Keratinocyte (primary cell): ENCODE measurements at regions not wholly inside any gene's neighbourhood (a gene's known extent, or its start where the extent isn't known, plus 50 kb on each side); places are given as distances from the start of the nearest gene placed in this dataset.

Experiments
- DNase-seq: peaks from one replicate; pipeline ENCODE4 v3.0.0-alpha.2; 2011; ENCODE audit warnings: low read depth, missing footprints, low spot score
- FAIRE-seq: peaks from 2 replicates; lab custom pipeline; 2011; peaks lifted over from hg19 to GRCh38; lab: Jason Lieb, UNC
- H2AFZ ChIP-seq: 2 replicates; pipeline ENCODE4 v1.6.0; 2012; ENCODE audit warnings: low read length, control low read depth, inconsistent platforms; ENCODE audit not compliant: control insufficient read depth
- H3K27ac ChIP-seq: 2 replicates; pipeline ENCODE4 v1.5.1; 2011; ENCODE audit warnings: low read length; ENCODE audit not compliant: control insufficient read depth, insufficient read depth
- H3K27me3 ChIP-seq: 3 replicates; pipeline ENCODE4 v1.6.0; 2011; ENCODE audit warnings: low read length; ENCODE audit not compliant: control insufficient read depth, insufficient read depth; ENCODE audit errors: extremely low read depth
- H3K36me3 ChIP-seq, 2 experiments: 2 replicates in 1 of 2; 3 replicates in 1 of 2; pipeline ENCODE4 v1.5.1; 2011; ENCODE audit warnings: low read length in 2 of 2, mild to moderate bottlenecking in 1 of 2; ENCODE audit not compliant: control insufficient read depth in 2 of 2, insufficient read depth in 2 of 2; ENCODE audit errors: extremely low read depth in 1 of 2
- H3K4me1 ChIP-seq: 3 replicates; pipeline ENCODE4 v1.5.1; 2011; ENCODE audit warnings: low read length; ENCODE audit not compliant: control insufficient read depth, insufficient read depth; ENCODE audit errors: extremely low read depth
- H3K4me2 ChIP-seq: 3 replicates; pipeline ENCODE4 v1.6.0; 2011; ENCODE audit warnings: low read depth, low read length; ENCODE audit not compliant: control insufficient read depth, insufficient read depth; ENCODE audit errors: extremely low read depth
- H3K4me3 ChIP-seq, 3 experiments: fragments of 200-600 bp in 1 of 3; sonication (generic) in 1 of 3; 2 replicates in 2 of 3; 3 replicates in 1 of 3; pipeline ENCODE4 v1.5.1; 2011 to 2016; ENCODE audit warnings: low read length in 3 of 3, mild to moderate bottlenecking in 3 of 3, control low read depth in 2 of 3, inconsistent platforms in 1 of 3, low read depth in 1 of 3, mixed read lengths in 1 of 3, mixed run types in 1 of 3, moderate library complexity in 1 of 3; ENCODE audit not compliant: control insufficient read depth in 2 of 3, insufficient read depth in 2 of 3; ENCODE audit errors: extremely low read depth in 1 of 3
- H3K79me2 ChIP-seq: 2 replicates; pipeline ENCODE4 v1.6.0; 2012; ENCODE audit warnings: low read length; ENCODE audit not compliant: control insufficient read depth, insufficient read depth
- H3K9ac ChIP-seq: 3 replicates; pipeline ENCODE4 v1.6.0; 2011; ENCODE audit warnings: low read length; ENCODE audit not compliant: control insufficient read depth, insufficient read depth; ENCODE audit errors: extremely low read depth
- H3K9me1 ChIP-seq: 3 replicates; pipeline ENCODE4 v1.6.0; 2011; ENCODE audit warnings: low read length; ENCODE audit not compliant: control insufficient read depth, insufficient read depth; ENCODE audit errors: extremely low read depth
- H3K9me3 ChIP-seq: 2 replicates; pipeline ENCODE4 v1.5.1; 2012; ENCODE audit warnings: low read depth, low read length; ENCODE audit not compliant: control insufficient read depth
- H4K20me1 ChIP-seq: 3 replicates; pipeline ENCODE4 v1.6.0; 2011; ENCODE audit warnings: low read length; ENCODE audit not compliant: control insufficient read depth, insufficient read depth; ENCODE audit errors: extremely low read depth
- EZH2 ChIP-seq: IDR thresholded peaks from one replicate; pipeline ENCODE4 v1.6.1; 2012; ENCODE audit warnings: inconsistent platforms, mild to moderate bottlenecking, low read length, moderate library complexity
- dilution Hi-C: fragments of 300-500 bp; cut with MboI; formaldehyde crosslinking; loops from one replicate; pipeline ENCODE4 v1.7.0; 2020; ENCODE audit warnings: low sequenced_read_pairs; ENCODE audit not compliant: extremely low pct_ligation_motif_present
- TF ChIP-seq, protein P1 (sequence below), 3 experiments: IDR thresholded peaks in 1 of 3; conservative IDR thresholded peaks in 1 of 3; optimal IDR thresholded peaks in 1 of 3; 2 replicates in 2 of 3; 3 replicates in 1 of 3; pipeline versions ENCODE3 to v1.5.1; 2011; ENCODE audit warnings: low read length in 3 of 3, mild to moderate bottlenecking in 3 of 3, moderate library complexity in 2 of 3, control low read depth in 1 of 3, inconsistent platforms in 1 of 3; ENCODE audit not compliant: insufficient read depth in 2 of 3; ENCODE audit errors: extremely low read depth in 1 of 3

- Histone ChIP-seq H3K9me1 (no peaks in the 10 kb centered on the region), H3K27ac (no peak overlapping the region), H3K27me3 (no peaks in the 10 kb centered on the region)
Observed at GRCh38 chr13:107482688-107483087, 732.6 kb downstream of the LIG4 start.

GRCh38 chr13:107480130-107480529 is 735.2 kb downstream of the LIG4 start:
- DNase-seq, result no peak
- Histone ChIP-seq H4K20me1 (no peaks in the 10 kb centered on the region), H2AFZ (no peak overlapping the region), H3K27ac (no peak overlapping the region), H3K9me3 (no peaks in the 10 kb centered on the region), H3K4me3 (no peak overlapping the region), H3K4me1 (no peaks in the 10 kb centered on the region), H3K36me3 (no peaks in the 10 kb centered on the region), H3K9ac (no peak overlapping the region), H3K27me3 (no peaks in the 10 kb centered on the region), H3K79me2 (no peaks in the 10 kb centered on the region), H3K4me2 (no peak overlapping the region), H3K9me1 (no peaks in the 10 kb centered on the region)
- dilution Hi-C loops, result no loop called here
- TF ChIP-seq, protein P1, sequence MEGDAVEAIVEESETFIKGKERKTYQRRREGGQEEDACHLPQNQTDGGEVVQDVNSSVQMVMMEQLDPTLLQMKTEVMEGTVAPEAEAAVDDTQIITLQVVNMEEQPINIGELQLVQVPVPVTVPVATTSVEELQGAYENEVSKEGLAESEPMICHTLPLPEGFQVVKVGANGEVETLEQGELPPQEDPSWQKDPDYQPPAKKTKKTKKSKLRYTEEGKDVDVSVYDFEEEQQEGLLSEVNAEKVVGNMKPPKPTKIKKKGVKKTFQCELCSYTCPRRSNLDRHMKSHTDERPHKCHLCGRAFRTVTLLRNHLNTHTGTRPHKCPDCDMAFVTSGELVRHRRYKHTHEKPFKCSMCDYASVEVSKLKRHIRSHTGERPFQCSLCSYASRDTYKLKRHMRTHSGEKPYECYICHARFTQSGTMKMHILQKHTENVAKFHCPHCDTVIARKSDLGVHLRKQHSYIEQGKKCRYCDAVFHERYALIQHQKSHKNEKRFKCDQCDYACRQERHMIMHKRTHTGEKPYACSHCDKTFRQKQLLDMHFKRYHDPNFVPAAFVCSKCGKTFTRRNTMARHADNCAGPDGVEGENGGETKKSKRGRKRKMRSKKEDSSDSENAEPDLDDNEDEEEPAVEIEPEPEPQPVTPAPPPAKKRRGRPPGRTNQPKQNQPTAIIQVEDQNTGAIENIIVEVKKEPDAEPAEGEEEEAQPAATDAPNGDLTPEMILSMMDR (optimal IDR thresholded peaks at IDR 0.05 in 1 of 3, IDR thresholded peaks at IDR 0.05 in 1 of 3, conservative IDR thresholded peaks at IDR 0.05 in 1 of 3; ENCODE audit: extremely low read depth in 1 of 3, insufficient read depth in 2 of 3, low read length in 3 of 3), result no peak
- no peak for TF ChIP-seq EZH2
- no peak for FAIRE-seq

More at GRCh38 chr13:107482688-107483087, 732.6 kb downstream of the LIG4 start:
- H2AFZ ChIP-seq, result no peak overlapping the region
- no peak overlapping the region for H3K9ac ChIP-seq
- H3K4me3 ChIP-seq, result no peak overlapping the region
- no peak overlapping the region for H3K4me2 ChIP-seq
- dilution Hi-C loops, result no loop called here
- FAIRE-seq (no peak), DNase-seq (no peak)
- TF ChIP-seq EZH2, result no peak
- TF ChIP-seq, protein P1 (optimal IDR thresholded peaks at IDR 0.05 in 1 of 3, IDR thresholded peaks at IDR 0.05 in 1 of 3, conservative IDR thresholded peaks at IDR 0.05 in 1 of 3; ENCODE audit: extremely low read depth in 1 of 3, insufficient read depth in 2 of 3, low read length in 3 of 3), result no peak
- no peaks in the 10 kb centered on the region for H3K4me1 ChIP-seq
- no peaks in the 10 kb centered on the region for H3K79me2 ChIP-seq
- no peaks in the 10 kb centered on the region for H3K36me3 ChIP-seq
- no peaks in the 10 kb centered on the region for H3K9me3 ChIP-seq
- no peaks in the 10 kb centered on the region for H4K20me1 ChIP-seq
